Neutrophil (primary cell): ENCODE measurements at regions not wholly inside any gene's neighbourhood (a gene's known extent, or its start where the extent isn't known, plus 50 kb on each side); places are given as distances from the start of the nearest gene placed in this dataset.

Experiments
- H3K27ac ChIP-seq: fragments of 200-600 bp; sonication (generic); 2 replicates; pipeline ENCODE4 v1.5.1; 2016; ENCODE audit warnings: mild to moderate bottlenecking, moderate library complexity
- H3K27me3 ChIP-seq: fragments of 200-600 bp; sonication (generic); 2 replicates; pipeline ENCODE4 v1.6.0; 2016; ENCODE audit warnings: mild to moderate bottlenecking
- H3K36me3 ChIP-seq: fragments of 200-600 bp; sonication (generic); 2 replicates; pipeline ENCODE4 v1.5.1; 2017
- H3K4me1 ChIP-seq, 2 experiments: fragments of 200-600 bp in 1 of 2; sonication (generic) in 1 of 2; 1 replicate in 1 of 2; 2 replicates in 1 of 2; pipeline versions ENCODE4 v1.5.1 to v1.6.1; 2013 to 2016; ENCODE audit warnings: low read depth in 1 of 2, low read length in 1 of 2, mild to moderate bottlenecking in 1 of 2, moderate library complexity in 1 of 2; ENCODE audit not compliant: control insufficient read depth in 1 of 2, insufficient read depth in 1 of 2
- H3K4me3 ChIP-seq, 2 experiments: fragments of 200-600 bp in 1 of 2; sonication (generic) in 1 of 2; 1 replicate in 1 of 2; 2 replicates in 1 of 2; pipeline ENCODE4 v1.5.1; 2013 to 2016; ENCODE audit warnings: low read depth in 1 of 2, low read length in 1 of 2, mild to moderate bottlenecking in 1 of 2, moderate library complexity in 1 of 2
- H3K9me3 ChIP-seq: fragments of 200-600 bp; sonication (generic); 2 replicates; pipeline ENCODE4 v1.5.1; 2016
- TF ChIP-seq, protein P1 (sequence below): fragments of 200-600 bp; sonication (generic); IDR thresholded peaks from 2 replicates; pipeline ENCODE4 v1.5.1; 2016; ENCODE audit warnings: antibody characterized with exemption

GRCh38 chr6:145138469-145139139 lies 596.7 kb downstream of the EPM2A start:
- no peaks in the 10 kb centered on the region for H3K4me1 ChIP-seq
- H3K36me3 ChIP-seq, result no peaks in the 10 kb centered on the region
- H3K27ac ChIP-seq, result no peak overlapping the region
- H3K9me3 ChIP-seq, result no peaks in the 10 kb centered on the region
- TF ChIP-seq, protein P1, sequence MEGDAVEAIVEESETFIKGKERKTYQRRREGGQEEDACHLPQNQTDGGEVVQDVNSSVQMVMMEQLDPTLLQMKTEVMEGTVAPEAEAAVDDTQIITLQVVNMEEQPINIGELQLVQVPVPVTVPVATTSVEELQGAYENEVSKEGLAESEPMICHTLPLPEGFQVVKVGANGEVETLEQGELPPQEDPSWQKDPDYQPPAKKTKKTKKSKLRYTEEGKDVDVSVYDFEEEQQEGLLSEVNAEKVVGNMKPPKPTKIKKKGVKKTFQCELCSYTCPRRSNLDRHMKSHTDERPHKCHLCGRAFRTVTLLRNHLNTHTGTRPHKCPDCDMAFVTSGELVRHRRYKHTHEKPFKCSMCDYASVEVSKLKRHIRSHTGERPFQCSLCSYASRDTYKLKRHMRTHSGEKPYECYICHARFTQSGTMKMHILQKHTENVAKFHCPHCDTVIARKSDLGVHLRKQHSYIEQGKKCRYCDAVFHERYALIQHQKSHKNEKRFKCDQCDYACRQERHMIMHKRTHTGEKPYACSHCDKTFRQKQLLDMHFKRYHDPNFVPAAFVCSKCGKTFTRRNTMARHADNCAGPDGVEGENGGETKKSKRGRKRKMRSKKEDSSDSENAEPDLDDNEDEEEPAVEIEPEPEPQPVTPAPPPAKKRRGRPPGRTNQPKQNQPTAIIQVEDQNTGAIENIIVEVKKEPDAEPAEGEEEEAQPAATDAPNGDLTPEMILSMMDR, result no peak
- H3K27me3 ChIP-seq, result no peaks in the 10 kb centered on the region
- no peak overlapping the region for H3K4me3 ChIP-seq

GRCh38 chr6:145139140-145139850 lies 596.0 kb downstream of the EPM2A start:
- no peak overlapping the region for H3K27ac ChIP-seq
- H3K36me3 ChIP-seq, result no peaks in the 10 kb centered on the region
- H3K27me3 ChIP-seq, result no peaks in the 10 kb centered on the region
- TF ChIP-seq, protein P1, result no peak
- no peaks in the 10 kb centered on the region for H3K9me3 ChIP-seq
- H3K4me1 ChIP-seq, result no peaks in the 10 kb centered on the region
- no peak overlapping the region for H3K4me3 ChIP-seq

GRCh38 chr6:145139895-145140294 lies 595.4 kb downstream of the EPM2A start:
- H3K27me3 ChIP-seq, result no peaks in the 10 kb centered on the region
- H3K9me3 ChIP-seq, result no peaks in the 10 kb centered on the region
- no peaks in the 10 kb centered on the region for H3K4me1 ChIP-seq
- H3K36me3 ChIP-seq, result no peaks in the 10 kb centered on the region
- no peak overlapping the region for H3K27ac ChIP-seq
- TF ChIP-seq, protein P1, result no peak
- H3K4me3 ChIP-seq, result no peak overlapping the region

- no peaks in the 10 kb centered on the region for H3K4me1 ChIP-seq
- no peak overlapping the region for H3K4me3 ChIP-seq
- TF ChIP-seq, protein P1, result no peak
These were observed 593.7 kb downstream of the EPM2A start for GRCh38 chr6:145141572-145141971.

GRCh38 chr6:145142958-145143357 lies 592.4 kb downstream of the EPM2A start:
- no peak overlapping the region for H3K4me3 ChIP-seq
- no peaks in the 10 kb centered on the region for H3K36me3 ChIP-seq
- no peaks in the 10 kb centered on the region for H3K27me3 ChIP-seq
- no peaks in the 10 kb centered on the region for H3K4me1 ChIP-seq
- H3K9me3 ChIP-seq, result no peaks in the 10 kb centered on the region
- TF ChIP-seq, protein P1, result no peak
- H3K27ac ChIP-seq, result no peak overlapping the region

More at GRCh38 chr6:145141572-145141971, 593.7 kb downstream of the EPM2A start:
- Histone ChIP-seq H3K27ac (no peak overlapping the region), H3K27me3 (no peaks in the 10 kb centered on the region), H3K36me3 (no peaks in the 10 kb centered on the region), H3K9me3 (no peaks in the 10 kb centered on the region)
